Stimulated activated CD4-positive, alpha-beta T cell treated with anti-CD3 and anti-CD28 coated beads, Interleukin-4, amount 100 ng/mL, for 1 hour (primary cell): ENCODE measurements at regions not wholly inside any gene's neighbourhood (a gene's known extent, or its start where the extent isn't known, plus 50 kb on each side); places are given as distances from the start of the nearest gene placed in this dataset.

Experiments used
- DNase-seq: peaks from one replicate; pipeline ENCODE4 v3.0.0-alpha.2; 2020

DNA sequence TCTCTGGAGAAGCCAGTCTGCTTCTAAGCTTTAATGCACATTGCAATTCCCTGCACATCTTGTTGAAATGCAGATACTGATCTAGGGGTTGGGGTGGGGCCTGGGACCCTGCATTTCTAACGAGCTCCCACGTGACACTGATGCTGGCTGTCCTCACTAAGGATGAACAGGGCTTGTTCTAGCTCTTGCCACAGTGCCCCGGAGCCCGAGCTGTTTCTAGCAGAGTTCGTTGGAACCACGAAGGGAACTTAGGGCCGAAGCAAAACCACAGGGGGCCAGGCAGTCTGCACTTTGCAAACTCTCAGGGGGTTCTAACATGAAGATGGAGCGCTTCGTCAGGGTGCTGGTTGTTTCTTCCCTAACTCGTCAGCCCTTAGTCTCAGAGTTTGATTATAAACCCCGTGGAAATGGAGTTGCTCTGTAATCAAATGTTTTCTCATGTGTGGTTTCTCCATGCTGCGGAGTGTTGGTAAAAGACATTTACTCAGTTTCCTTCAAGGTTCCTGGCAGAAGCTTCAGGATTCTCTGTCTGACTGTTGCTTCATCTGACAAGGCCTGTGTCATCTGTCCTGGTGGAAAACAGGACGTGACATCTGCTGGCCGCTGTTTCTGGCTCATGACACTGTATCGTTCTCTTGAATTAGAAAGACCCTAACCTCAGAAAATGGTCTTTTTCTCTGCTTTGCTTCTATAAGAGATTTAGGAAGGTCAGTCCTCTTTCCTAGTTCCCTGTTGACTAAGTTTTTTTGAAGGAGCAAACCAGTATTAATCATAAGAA, 221.5 kb downstream of the TEX29 start:
- no peak for DNase-seq

DNA sequence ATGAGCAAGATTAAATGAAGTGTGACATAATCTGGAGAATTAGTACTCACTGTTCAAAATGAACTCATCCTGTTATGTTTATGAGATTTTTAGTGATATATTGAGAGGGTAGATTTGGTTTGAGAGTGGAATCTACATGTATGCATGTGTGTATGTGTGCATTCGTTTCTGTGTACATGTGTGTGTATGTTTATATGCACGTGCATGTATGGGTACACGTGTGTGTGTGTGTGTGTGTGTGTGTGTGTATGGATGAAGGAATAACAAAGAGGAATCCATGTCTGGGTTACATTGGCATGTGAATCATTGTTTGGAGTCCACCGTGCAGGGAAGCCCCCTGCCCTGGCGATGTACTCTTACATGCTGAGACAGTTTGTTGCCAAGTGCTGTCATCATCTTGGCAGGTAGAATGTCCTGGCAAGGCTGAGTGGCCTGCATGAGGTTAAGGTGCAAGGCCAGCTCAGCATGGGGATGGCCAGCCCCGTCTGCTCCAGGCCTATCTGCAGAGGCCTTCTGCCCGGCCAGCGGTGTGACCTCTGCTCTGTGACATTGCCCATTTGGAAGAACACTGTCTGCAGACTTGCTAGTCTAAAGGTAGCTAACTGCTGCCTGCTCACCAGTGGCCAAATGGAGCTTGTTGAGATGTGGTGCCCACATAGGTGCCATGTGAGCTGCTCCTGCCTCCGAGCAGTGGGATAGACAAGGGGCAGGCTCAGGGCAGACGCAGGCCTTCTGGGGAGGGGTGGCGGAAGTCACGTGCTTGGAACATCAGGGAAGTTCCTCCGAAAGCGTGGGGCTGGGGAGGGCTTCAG, 222.3 kb downstream of the TEX29 start:
- DNase-seq = no peak

DNA sequence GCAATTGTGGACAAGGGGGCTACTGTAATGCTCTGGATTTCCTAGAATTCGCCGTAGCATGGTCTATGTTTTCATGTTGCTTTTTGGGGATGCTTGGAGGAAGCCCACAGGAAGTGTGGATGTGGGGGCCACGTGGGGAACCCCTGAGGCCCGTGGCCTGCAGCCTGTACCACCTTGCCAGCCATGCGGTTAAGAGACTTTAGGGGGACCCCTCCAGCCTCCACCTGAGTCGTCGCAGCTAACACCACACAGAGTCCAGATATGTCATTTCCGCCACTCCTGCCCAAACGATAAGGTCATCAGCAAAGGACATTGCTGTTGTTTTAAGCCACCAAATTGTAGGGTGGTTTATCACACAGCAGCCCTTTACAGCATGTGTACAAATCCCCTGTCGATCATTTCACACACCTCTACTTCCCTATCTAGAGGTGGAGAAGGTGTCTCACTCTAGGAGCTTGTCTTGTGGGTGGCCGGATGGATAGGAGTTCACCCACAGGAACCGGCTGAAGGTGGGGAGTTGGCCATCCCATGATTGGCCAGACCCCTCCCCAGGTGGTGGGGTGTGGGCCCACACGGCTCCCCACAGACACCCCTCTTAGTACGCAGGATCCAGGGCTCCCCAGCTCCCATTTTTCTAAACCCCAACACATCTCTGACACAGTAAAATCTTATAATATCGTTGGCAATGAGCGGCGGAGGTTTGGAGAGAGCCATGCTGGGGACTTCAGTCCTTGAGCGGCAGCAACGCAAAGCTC, 226.7 kb downstream of the TEX29 start:
- DNase-seq = no peak

DNA sequence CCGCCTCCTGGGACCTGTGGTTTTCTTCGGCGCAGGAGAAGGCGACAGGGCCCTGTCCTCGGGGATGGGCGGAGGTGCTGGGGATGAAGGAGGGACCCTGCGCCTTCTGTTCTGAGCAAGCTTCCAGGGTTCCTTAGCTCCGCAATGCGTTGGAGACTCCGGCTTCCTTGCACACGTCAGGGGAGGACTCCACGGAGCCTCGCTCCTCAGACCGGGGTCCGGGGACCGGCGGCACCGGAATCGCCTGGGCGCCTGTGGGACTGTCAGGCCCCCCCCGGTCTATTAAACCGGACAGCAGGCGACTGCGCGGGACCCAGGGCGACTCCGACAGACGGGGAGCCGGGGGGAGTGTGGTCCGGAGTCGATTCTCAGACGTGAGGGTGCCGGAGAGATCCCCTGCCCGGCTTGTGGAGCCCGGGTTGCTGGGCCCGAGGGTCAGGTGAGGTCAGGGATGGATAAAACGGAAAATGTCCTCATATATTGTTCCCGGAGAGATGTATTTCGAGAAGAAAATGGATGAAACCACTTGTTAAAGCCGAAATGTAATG, 227.4 kb downstream of the TEX29 start:
- no peak for DNase-seq

DNA sequence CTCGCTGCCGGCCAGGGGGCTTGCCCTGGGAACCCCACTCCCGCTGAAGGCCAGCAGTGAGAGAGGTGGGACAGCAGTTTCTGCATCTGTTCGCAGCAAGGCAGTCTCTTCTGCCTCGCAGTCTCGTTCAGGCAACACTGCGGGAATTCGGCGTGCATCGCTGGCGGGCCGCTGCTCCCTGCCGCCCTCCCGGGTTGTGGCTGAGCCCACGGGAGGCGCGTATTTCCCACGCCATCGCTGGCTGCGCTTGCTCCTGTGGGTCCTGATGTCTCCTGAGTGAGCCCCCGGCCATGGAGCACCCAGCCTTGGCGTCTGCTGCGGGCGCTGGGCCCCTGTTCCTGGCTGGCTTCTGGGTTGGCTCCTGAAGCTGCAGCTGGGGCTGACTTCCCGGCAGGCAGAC, 227.9 kb downstream of the TEX29 start:
- DNase-seq = no peak

DNA sequence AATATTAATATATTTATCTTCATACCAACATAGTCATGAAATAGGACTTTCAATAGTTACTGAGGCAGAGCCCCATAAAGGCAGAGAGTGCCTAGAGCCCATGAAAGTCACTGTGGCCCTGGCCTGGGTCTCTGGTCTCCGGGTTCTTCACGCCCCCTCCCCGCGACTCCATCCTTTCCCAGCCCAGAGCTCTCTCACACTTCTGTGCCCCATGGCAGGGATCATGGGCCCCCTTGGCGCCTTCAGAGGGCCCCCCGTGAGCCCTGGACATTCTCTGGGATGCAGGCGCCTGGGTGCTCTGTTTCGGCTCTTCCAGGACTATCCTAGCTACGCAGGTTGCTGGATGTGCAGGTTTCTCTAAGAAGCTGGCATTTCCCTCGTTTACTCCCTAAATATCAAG, 228.4 kb downstream of the TEX29 start:
- DNase-seq = no peak

DNA sequence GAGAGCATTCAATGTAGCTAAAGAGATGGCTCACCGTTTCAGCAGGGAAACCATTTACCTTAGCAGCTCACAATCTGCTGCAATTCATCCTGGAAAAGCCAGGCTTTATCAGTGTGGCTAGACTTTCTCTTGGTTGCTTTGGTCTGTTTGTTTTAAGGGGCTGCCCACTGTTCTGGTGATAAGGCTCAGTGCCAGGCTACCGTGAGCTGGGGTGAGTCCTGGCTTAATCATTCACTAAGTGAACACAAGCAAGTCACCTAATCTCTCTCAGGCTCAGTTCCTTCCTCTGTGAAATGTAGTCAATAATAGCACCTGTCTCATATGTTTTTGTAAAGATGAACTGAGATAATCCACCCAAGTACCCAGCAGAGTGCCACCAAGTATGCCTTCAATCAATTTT, 229.0 kb downstream of the TEX29 start:
- no peak for DNase-seq

DNA sequence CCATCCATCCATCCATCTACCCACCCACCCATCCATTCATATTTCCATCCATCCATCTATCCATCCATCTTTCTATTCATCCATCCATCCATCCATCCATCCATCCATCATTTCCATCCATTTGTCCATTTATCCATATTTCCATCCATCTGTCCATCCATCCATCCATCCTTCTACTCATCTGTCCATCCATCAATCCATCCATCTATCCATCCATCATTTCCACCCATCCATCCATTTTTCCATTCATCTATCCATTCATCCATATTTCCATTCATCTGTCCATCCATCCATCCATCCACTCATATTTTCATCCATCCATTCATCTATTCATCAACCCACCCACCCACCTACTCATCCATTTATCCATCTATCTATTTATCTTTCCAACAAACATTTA, 229.6 kb downstream of the TEX29 start:
- no peak for DNase-seq

DNA sequence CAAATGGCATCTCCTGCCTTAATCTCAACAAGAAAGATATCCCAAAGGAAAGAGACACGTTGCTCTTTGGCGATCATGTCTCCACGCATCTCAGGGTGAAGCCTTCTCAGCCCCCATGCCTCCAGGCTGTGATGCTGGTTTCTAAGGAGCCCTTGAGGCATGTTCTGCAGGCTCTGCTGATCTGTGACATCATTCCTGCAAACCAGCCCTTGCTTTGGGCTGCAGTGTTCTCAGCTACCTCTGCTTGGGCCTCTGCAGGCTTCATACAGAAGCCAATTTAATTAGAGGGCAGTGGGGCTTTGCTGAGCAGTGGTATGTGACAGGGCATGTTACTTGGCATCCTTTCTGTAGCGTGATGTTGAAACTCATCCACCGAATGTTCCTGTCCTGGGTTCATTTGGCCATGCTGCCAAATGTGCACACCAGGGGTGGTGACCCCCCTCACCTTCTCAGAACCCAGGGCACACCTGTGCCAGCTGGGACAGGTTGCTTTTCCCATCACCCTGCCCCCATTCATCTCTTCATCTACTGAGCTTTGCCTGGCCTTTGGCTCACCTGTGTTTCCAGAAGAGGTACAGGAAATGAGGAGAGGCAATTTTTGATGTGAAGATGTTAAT, 230.9 kb downstream of the TEX29 start:
- DNase-seq = no peak

DNA sequence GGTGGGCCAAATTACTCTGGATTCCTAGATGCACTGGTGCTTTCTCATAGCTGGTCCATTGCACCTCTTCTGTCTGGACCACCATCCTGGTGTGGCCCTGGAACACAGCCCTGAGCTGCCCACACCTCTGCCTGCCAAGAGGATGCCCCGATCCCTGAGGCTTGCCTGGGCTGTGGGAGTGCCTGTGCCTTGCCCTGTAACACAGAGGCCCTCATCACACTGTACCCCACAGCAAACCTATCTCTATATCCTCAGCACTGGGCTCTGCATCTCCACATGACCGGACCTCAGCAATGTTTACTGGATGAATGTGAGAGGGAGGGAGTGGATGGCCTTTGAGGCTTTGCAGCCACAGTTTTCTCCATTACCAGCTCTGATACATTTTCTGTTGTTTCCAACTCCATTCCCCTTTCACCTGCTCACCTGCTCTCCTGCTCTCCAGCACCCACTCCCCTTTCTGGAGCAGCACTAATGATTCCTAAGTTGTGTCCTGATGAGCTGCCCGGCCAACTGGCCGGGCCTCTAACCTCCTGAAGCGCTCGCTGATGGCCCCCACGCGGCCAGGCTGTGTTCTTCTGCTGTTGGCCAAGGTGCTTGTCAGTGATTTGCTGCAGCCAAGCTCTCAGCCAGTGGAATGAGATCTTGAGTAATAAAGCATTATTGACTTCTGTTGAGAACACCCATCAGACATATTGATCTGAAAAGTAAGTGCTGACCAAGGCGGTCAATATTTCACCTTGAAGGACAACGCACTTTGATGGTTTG, 232.6 kb downstream of the TEX29 start:
- DNase-seq = no peak

DNA sequence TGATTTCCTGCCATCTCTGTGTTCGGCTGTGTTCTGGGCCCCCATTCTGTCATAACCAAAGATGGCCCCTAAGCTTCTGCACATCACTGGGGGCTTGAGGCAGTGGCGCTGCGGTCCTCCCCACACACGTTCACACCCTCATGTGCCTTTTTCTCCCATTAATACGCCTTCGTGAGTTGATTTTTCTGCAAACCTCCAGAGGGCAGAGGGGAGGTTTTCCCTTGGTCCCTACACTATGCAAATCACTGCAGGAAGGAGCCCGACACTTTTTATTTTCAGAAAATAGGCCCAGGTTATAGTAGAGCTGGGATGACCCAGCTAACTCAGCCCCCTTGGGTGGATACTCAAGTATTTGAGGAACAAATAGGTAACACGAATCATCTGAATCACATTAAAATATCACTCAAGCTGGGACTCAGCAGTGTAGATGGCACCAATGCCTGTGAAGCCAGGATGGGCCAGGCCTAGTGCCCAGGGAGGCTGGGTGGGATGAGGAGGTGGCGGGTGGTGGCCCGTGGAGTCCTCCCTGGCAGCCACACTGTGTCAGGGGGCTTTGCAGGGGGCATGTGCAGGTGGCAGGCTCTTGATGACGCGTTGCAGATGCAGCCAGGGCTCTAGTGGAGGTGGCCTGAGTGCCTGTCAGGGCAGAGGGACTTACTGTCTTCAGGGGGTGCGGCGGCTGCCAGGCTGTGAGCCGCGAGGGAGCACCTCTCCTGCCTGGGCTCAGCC, 234.3 kb downstream of the TEX29 start:
- DNase-seq = no peak

DNA sequence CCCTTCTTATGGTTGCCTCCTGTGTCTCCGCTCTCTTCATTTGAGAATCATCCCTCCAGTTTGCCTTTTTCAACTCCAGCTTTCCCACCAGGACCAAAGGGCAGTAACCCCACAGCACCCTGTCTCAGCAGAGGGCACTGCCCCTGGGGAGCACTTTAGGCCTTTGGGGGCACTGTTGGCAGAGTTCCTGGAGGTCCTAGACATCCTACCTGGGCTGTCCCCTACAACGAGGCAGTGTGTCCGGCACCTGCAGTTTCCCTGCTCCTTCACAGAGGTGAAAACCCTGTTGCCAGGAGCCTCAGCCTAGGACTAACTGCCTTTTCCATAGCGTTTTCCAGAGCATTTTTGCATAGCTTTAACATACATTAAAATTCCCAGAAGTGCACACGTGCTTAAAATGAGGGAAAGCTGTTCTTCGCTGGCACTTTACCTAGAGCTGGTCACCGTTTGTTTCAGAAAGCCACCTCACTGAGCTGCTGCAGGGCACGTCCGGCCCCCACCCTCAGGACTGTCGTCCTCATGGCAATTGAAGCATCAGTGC, 234.9 kb downstream of the TEX29 start:
- DNase-seq = no peak

DNA sequence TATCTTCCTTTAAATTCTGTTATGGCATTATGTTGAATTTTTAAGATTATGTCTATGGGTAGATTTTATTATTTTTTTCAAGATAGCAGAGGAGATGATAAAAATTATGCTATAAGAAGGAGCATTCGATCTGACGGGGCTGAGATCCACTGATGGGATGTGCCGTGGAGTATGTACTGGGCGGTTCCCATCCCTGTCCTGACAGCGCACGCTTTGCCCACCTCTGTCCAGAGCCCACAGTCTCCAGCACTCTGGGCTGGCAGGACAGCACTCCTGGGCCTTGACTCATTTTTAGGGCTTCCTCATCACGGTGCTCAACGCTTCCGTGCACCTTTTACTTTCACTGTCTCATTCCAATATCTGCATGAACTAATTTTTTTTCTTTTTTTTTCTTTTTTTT, 235.5 kb downstream of the TEX29 start:
- DNase-seq = no peak

DNA sequence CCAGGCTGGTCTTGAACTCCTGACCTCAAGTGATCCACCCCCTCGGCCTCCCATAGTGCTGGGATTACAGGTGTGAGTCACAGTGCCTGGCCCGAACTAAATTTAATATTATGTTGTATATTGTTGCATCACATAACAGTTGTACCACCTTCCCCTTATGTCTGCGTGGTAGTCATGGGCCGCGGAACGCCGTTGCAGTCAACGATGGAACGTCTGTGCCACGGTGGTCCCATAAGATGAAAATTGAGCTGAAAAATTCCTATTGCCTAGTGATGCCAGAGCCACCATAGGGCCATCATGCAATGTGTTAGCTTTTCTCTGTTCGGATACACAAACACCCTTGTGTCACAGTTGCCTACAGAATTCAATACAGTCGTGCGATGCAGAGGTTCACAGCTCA, 236.1 kb downstream of the TEX29 start:
- DNase-seq = no peak

DNA sequence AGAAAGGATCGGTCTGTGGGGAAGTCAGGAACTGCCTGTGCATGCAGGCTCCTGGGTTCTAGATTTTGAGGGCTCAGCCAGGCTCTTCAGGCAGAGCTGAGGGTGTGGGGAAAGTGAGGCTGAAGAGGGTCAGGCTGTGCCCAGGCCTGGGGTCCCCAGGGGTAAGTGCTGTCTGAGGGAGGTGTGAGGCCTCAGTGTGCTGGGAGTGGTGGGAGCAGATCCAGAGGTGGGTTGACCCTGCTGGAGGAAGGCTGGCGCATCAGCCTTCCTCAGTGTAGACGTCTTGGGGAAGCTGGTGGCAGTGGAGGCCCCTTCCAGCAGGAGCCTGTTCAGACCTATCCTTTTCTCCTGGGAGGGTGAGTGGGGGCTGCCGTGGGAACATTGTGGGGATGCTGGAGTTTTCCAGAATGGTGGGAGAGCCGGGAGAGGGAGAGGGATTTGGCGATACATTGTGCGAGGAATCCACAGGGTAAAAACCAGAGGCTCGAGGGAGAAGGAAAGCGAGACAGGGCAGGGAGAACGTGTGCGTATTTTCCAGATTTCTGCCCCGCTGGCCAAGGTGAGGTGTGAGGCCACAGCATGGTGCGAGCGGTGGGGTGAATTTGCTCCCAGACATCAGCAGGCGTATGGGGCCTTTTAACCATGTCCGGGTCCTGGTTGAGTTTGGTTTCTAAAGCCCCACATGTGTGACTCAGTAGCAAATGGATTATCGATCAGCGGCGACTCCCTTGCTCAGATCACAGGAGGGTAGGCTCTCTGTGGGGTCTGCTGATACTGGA, 237.7 kb downstream of the TEX29 start:
- DNase-seq = no peak

DNA sequence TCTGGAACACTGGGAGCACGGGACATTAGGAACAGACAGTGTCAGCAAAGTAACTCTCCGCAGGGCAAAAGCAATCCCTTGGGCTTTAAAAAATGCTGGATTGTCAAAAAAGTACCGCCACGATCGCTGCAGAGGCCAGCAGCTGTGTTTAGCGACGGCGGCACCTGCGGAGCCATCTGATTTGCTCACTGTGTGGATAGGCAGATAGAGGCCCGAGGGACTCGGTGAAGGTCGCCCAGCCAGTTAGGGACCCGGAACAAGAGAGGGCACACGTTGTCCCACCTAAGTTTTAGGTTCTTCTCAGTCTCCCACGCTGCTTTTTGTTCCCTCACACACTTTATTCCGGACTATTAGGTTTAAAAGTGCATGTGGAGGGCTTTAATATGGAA, 238.3 kb downstream of the TEX29 start:
- DNase-seq = no peak

DNA sequence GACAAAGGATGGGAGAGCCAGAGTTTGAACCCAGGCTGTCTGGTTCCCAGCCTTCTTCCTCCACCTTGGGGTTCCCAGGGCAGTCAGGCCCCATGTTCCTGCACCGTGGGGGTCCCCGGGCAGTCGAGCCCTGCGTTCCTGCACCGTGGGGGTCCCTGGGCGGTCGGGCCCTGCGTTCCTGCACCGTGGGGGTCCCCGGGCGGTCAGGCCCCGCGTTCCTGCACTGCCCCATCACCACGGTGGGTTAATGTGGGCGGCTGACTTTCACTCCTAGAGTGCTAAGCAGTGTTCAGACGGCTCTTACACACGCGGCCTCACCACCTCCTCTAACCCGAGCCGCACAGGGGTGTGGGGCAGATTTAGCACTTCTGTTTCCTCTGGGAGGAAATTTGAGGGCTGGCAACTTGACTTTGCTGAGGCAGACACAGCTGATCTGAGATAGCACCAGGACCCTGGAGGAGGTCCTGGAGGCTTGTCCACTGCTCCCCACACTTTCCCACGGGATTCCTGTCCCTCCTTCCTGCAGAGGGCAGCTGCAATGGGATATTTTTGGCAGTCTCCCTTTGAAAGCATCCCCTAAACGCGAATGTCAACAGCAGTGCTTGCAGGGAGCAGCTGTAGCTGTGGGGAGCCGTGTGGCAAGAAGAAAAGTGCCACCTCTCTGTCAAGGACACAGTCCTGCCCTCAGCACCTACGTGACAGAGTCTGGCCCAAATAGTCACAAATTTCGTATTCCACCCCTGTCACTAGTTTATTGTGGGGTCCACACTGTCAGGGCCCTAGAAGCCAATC, 239.4 kb downstream of the TEX29 start:
- DNase-seq = no peak

DNA sequence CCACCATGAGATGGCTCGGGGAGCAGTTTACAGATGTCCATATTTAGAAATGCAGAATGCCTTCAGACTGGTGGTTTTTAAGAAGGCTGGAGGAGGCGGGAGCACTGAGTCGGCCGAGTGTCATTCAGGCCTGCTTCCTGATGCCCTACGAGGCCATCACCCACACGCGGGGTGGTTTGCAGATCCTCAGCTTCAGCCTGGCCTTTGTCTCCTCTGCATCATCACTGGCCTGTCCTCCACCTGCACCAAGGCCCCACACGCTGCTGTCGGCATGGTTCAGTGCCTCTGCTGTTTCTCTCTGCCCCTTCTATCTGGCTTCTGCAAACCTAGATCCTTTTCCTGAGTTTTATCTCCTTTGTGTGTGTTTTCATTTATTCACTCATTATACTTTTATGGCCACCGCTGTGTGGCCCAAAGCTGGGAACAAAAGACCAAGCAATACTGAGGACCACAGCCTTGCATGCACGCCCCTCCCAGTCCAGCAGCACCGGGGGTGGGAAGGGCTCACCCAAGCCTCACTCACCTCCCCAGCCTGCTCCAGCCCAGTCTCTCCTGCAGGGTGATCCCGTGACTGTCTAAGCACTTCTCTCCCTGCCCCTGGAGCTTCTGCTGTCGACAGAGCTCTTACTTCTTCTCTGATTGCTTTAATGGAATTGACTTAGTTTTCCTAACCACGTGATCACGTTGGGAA, 240.8 kb downstream of the TEX29 start:
- no peak for DNase-seq

DNA sequence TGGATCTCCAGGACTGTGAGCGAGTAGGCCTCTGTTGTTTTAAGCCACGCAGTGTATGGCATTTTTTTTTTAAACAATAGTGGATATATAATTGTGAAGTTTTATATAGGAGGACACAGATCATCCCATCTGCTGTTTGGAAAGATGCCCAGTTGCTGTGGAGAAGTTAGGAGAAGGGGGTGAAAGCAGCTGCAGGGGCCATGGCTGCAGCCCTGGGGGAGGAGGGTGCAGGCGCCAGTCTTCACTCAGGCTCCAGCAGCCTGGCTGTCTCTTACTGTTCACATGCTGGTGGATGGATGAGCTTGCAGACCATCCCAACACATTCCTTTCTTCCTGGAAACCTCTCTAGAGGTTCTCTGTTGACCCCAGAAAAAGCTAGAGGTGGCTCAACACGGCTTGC, 242.3 kb downstream of the TEX29 start:
- DNase-seq = no peak
